H9 (cell line): ENCODE measurements at regions not wholly inside any gene's neighbourhood (a gene's known extent, or its start where the extent isn't known, plus 50 kb on each side); places are given as distances from the start of the nearest gene placed in this dataset.

ENCODE experiments used
- DNase-seq: peaks from one replicate; pipeline ENCODE4 v3.0.0-alpha.2; 2017
- H2AFZ ChIP-seq: one replicate; pipeline ENCODE4 v1.6.1; 2013; ENCODE audit warnings: mild to moderate bottlenecking, low read length, control low read depth, moderate library complexity
- H2AK5ac ChIP-seq: 2 replicates; pipeline ENCODE4 v1.6.1; 2013; ENCODE audit warnings: low read length, control low read depth, mixed read lengths; ENCODE audit not compliant: insufficient read length
- H2BK120ac ChIP-seq: one replicate; pipeline ENCODE4 v1.6.1; 2013; ENCODE audit warnings: low read depth, mild to moderate bottlenecking, low read length, control low read depth, inconsistent platforms; ENCODE audit not compliant: poor library complexity, severe bottlenecking
- H2BK12ac ChIP-seq: 2 replicates; pipeline ENCODE4 v1.6.1; 2013; ENCODE audit warnings: low read length, control low read depth, mixed read lengths, low read depth; ENCODE audit not compliant: insufficient read length
- H2BK15ac ChIP-seq: 2 replicates; pipeline ENCODE4 v1.6.1; 2013; ENCODE audit warnings: low read depth, low read length, control low read depth
- H2BK20ac ChIP-seq: one replicate; pipeline ENCODE4 v1.6.1; 2013; ENCODE audit warnings: low read depth, mild to moderate bottlenecking, low read length, control low read depth, inconsistent platforms; ENCODE audit not compliant: poor library complexity, severe bottlenecking
- H2BK5ac ChIP-seq: 2 replicates; pipeline ENCODE4 v1.6.1; 2013; ENCODE audit warnings: low read length, control low read depth, mixed read lengths; ENCODE audit not compliant: insufficient read length
- H3K14ac ChIP-seq: 2 replicates; pipeline ENCODE4 v1.6.1; 2013; ENCODE audit warnings: low read length, control low read depth; ENCODE audit not compliant: insufficient read depth
- H3K18ac ChIP-seq: 2 replicates; pipeline ENCODE4 v1.6.1; 2013; ENCODE audit warnings: low read depth, mild to moderate bottlenecking, mixed read lengths, low read length, control low read depth; ENCODE audit not compliant: insufficient read length
- H3K23ac ChIP-seq: 2 replicates; pipeline ENCODE4 v1.6.1; 2013; ENCODE audit warnings: low read length, control low read depth, mixed read lengths, low read depth; ENCODE audit not compliant: insufficient read length
- H3K23me2 ChIP-seq: 2 replicates; pipeline ENCODE4 v1.6.1; 2013; ENCODE audit warnings: low read depth, mild to moderate bottlenecking, mixed read lengths, low read length, control low read depth; ENCODE audit not compliant: insufficient read length, poor library complexity, severe bottlenecking
- H3K27ac ChIP-seq: 2 replicates; pipeline ENCODE4 v1.5.1; 2013; ENCODE audit warnings: low read length, control low read depth, mixed read lengths, low read depth; ENCODE audit not compliant: insufficient read length
- H3K27me3 ChIP-seq: 2 replicates; pipeline ENCODE4 v1.6.1; 2013; ENCODE audit warnings: low read length, control low read depth, inconsistent platforms; ENCODE audit not compliant: insufficient read depth
- H3K4ac ChIP-seq: 2 replicates; pipeline ENCODE4 v1.6.1; 2013; ENCODE audit warnings: low read depth, mild to moderate bottlenecking, control low read depth, inconsistent platforms, low read length, moderate library complexity
- H3K4me1 ChIP-seq: 2 replicates; pipeline ENCODE4 v1.6.1; 2013; ENCODE audit warnings: low read length, control low read depth, inconsistent platforms; ENCODE audit not compliant: insufficient read depth
- H3K4me2 ChIP-seq: 2 replicates; pipeline ENCODE4 v1.6.1; 2013; ENCODE audit warnings: low read length, control low read depth, mixed read lengths; ENCODE audit not compliant: insufficient read length, insufficient read depth
- H3K56ac ChIP-seq: 2 replicates; pipeline ENCODE4 v1.6.1; 2013; ENCODE audit warnings: low read depth, mild to moderate bottlenecking, mixed read lengths, low read length, control low read depth; ENCODE audit not compliant: insufficient read length
- H3K79me1 ChIP-seq: 2 replicates; pipeline ENCODE4 v1.6.1; 2013; ENCODE audit warnings: low read depth, mild to moderate bottlenecking, moderate library complexity, low read length, control low read depth, inconsistent platforms; ENCODE audit not compliant: insufficient read depth, poor library complexity, severe bottlenecking
- H3K79me2 ChIP-seq: 2 replicates; pipeline ENCODE4 v1.6.1; 2013; ENCODE audit warnings: low read length, control low read depth, inconsistent platforms; ENCODE audit not compliant: insufficient read depth
- H3K9ac ChIP-seq: 2 replicates; pipeline ENCODE4 v1.6.1; 2013; ENCODE audit warnings: low read length, control low read depth, mixed read lengths; ENCODE audit not compliant: insufficient read length; ENCODE audit errors: extremely low read depth
- H3K9me3 ChIP-seq: one replicate; pipeline ENCODE4 v1.6.1; 2013; ENCODE audit warnings: low read depth, low read length, inconsistent platforms; ENCODE audit not compliant: control insufficient read depth
- H3T11ph ChIP-seq: one replicate; pipeline ENCODE4 v1.6.1; 2013; ENCODE audit warnings: mild to moderate bottlenecking, low read length, control low read depth, inconsistent platforms
- H4K20me1 ChIP-seq: one replicate; pipeline ENCODE4 v1.6.1; 2013; ENCODE audit not compliant: control insufficient read depth, insufficient read length, insufficient read depth
- H4K5ac ChIP-seq: 2 replicates; pipeline ENCODE4 v1.6.1; 2013; ENCODE audit warnings: low read depth, mild to moderate bottlenecking, mixed read lengths, low read length, control low read depth; ENCODE audit not compliant: insufficient read length
- H4K8ac ChIP-seq: replicated peaks from 2 replicates; pipeline ENCODE4 v1.6.1; 2013; ENCODE audit warnings: low read length, control low read depth, mixed read lengths, low read depth; ENCODE audit not compliant: insufficient read length
- H4K91ac ChIP-seq: 2 replicates; pipeline ENCODE4 v1.6.1; 2013; ENCODE audit warnings: low read depth, mild to moderate bottlenecking, moderate library complexity, mixed read lengths, low read length, control low read depth; ENCODE audit not compliant: insufficient read length
- H3K27ac Mint-ChIP-seq, 3 experiments: 2 replicates in 2 of 3; 3 replicates in 1 of 3; pipeline ENCODE4 v1.8.0; 2020 to 2021; ENCODE audit warnings: mixed read lengths in 3 of 3, mild to moderate bottlenecking in 1 of 3, moderate library complexity in 1 of 3
- H3K27me3 Mint-ChIP-seq: 2 replicates; pipeline ENCODE4 v1.8.0; 2021; ENCODE audit warnings: low read depth, mild to moderate bottlenecking, moderate library complexity, mixed read lengths
- H3K36me3 Mint-ChIP-seq, 3 experiments: 2 replicates in 2 of 3; 3 replicates in 1 of 3; pipeline ENCODE4 v1.8.0; 2020 to 2021; ENCODE audit warnings: low read depth in 3 of 3, mixed read lengths in 3 of 3; ENCODE audit not compliant: insufficient read depth in 1 of 3
- H3K4me1 Mint-ChIP-seq, 2 experiments: 2 replicates each; pipeline ENCODE4 v1.8.0; 2020; ENCODE audit warnings: mixed read lengths in 2 of 2
- H3K4me3 Mint-ChIP-seq, 2 experiments: 2 replicates in 1 of 2; 3 replicates in 1 of 2; pipeline ENCODE4 v1.8.0; 2020 to 2021; ENCODE audit warnings: mild to moderate bottlenecking in 2 of 2, mixed read lengths in 2 of 2, moderate library complexity in 1 of 2
- H3K9me3 Mint-ChIP-seq, 2 experiments: 2 replicates in 1 of 2; 3 replicates in 1 of 2; pipeline ENCODE4 v1.8.0; 2020; ENCODE audit warnings: mild to moderate bottlenecking in 2 of 2, mixed read lengths in 2 of 2, moderate library complexity in 1 of 2
- CTCF ChIP-seq: fragments of 200-600 bp; sonication (generic); conservative IDR thresholded peaks from 3 replicates; pipeline ENCODE4 v1.8.0; 2021; ENCODE audit warnings: antibody characterized with exemption, mild to moderate bottlenecking
- WGBS: extraction: QIAGEN DNeasy Blood & Tissue Kit; methylation state at CpG from one replicate; pipeline ENCODE4 v1.1.7; 2013; ENCODE audit warnings: missing lambda C conversion rate, low lambda C conversion rate, mixed read lengths; ENCODE audit not compliant: insufficient read length; ENCODE audit errors: extremely low coverage; 5-methylcytosine and 5-hydroxymethylcytosine counted together

- Mint-ChIP-seq H3K9me3 (peaks cover 2 to 10% of the 10 kb centered on the region in 2 experiments; a peak in 4 of 5 replicates), H3K4me1 (peaks cover 13 to 21% of the 10 kb centered on the region in 2 experiments), H3K27ac (peak overlapping the region in 2 of 3 experiments; percentile 66 to 92; a peak in 3 of 7 replicates), H3K36me3 (peaks cover 16 to 26% (median 17%) of the 10 kb centered on the region in 3 experiments), H3K4me3 (peak overlapping the region in 1 of 2 experiments; percentile 8; a peak in 1 of 5 replicates), H3K27me3 (no peaks in the 10 kb centered on the region)
- Histone ChIP-seq H3K23ac (no peak overlapping the region), H4K91ac (no peak overlapping the region), H3K79me1 (no peaks in the 10 kb centered on the region), H3K18ac (no peak overlapping the region), H2BK12ac (no peak overlapping the region), H2BK15ac (no peak overlapping the region), H3K27me3 (no peaks in the 10 kb centered on the region), H2AFZ (no peak overlapping the region), H3T11ph (no peak overlapping the region), H2BK120ac (no peak overlapping the region), H3K14ac (no peak overlapping the region), H2BK5ac (no peak overlapping the region), H4K20me1 (no peaks in the 10 kb centered on the region), H2AK5ac (no peak overlapping the region), H3K79me2 (no peaks in the 10 kb centered on the region), H3K27ac (no peak overlapping the region), H3K4me1 (peaks cover 2% of the 10 kb centered on the region; the same call in 1 of the 2 replicates), H3K4me2 (no peak overlapping the region), H3K56ac (no peak overlapping the region), H4K8ac (no peak overlapping the region), H2BK20ac (no peak overlapping the region), H3K4ac (no peak overlapping the region), H4K5ac (no peak overlapping the region), H3K23me2 (no peaks in the 10 kb centered on the region), H3K9ac (no peak overlapping the region), H3K9me3 (no peaks in the 10 kb centered on the region)
- no peak for TF ChIP-seq CTCF
- WGBS, result no CpG with 5 or more reads among the region's 1 CpG
- no peak for DNase-seq
These were observed 1917.4 kb downstream of the OLFM4 start for GRCh38 chr13:54945973-54946372.
